ENCODE measurements at regions not wholly inside any gene's neighbourhood (a gene's known extent, or its start where the extent isn't known, plus 50 kb on each side); places are given as distances from the start of the nearest gene placed in this dataset.
A peak's percentile ranks its signal among the peaks of the same experiment; 100 is the strongest.

DNA sequence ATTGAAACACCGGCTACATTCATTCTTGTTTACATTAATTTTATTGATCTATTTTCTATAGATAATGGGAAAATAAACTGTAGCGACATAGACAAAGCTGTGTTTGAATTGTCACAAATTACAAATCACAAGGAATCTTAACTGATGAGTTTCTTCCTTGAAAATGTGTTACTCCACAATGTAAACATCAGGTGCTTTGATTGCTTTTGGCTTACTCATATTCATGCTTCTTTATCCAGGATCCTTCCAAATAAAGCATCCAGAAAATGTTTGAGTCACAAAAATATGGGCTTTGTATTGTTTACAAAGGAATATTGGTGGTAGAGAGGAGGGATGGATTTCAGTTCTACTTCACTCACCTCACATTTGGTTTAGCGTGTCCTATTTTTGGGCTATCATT, 64.0 kb downstream of the BMP2 start:
- DNase-seq (ENCODE audit: low spot score): no peak

DNA sequence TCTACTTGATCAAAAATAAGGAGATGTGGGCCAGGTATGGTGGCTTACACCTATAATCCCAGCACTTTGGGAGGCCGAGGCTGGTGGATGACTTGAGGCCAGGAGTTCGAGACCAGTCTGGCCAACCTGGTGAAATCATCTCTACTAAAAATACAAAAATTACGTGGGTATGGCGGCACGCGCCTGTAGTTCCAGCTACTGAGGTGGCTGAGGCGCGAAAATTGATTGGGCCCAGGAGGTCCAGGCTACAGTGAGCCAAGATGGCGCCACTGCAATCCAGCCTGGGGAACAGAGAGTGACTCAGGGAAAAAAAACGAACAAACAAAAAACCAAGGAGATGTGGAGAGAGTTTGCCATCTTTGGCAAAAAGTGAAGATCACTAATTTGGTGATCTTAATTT, 65.3 kb downstream of the BMP2 start:
- no peak for DNase-seq (ENCODE audit: low spot score)

DNA sequence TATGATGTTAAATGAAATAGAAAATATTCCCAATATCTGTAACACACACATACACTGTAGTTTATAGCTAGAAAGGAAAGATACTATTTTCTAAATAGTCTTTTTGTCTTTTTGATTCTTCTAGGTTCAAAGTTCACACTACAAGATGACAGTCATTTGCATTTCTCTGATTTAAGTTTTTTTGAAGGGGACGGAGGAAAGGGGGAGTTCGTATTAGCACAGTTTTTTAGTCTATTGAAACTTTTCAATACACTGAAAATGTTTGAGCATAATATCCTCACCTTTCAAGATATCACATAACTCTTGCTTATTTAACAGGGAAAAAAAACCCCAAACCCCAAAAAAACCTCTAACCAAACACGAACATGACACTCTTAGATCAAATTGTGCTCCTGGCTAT, 68.1 kb downstream of the BMP2 start:
- no peak for DNase-seq (ENCODE audit: low spot score)

- no peak for DNase-seq (ENCODE audit: low spot score)
Observed at GRCh38 chr20:6836821-6837374, 69.4 kb downstream of the BMP2 start.

DNA sequence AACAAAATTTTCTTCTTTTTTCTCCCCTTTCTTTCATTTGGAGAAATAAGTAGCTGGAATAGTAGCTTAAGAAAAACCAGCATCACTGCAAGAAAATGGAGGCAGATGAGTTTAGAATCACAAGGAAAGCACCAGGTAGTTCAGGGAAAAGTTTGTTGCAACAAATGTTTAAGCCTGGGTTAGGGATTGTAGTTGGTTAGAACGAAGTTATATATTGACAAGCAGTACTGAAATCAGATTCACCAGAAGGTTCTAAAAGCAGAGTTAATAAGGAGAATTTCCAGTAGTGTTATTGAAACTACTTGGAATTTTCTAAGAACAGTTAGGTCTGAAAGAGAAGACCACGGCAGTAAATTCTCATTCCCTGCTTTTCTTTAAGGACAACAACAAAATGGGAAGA, 70.2 kb downstream of the BMP2 start:
- no peak for DNase-seq (ENCODE audit: low spot score)

GRCh38 chr20:6838181-6838826, 70.8 kb downstream of the BMP2 start:
- DNase-seq (ENCODE audit: low spot score): no peak

DNA sequence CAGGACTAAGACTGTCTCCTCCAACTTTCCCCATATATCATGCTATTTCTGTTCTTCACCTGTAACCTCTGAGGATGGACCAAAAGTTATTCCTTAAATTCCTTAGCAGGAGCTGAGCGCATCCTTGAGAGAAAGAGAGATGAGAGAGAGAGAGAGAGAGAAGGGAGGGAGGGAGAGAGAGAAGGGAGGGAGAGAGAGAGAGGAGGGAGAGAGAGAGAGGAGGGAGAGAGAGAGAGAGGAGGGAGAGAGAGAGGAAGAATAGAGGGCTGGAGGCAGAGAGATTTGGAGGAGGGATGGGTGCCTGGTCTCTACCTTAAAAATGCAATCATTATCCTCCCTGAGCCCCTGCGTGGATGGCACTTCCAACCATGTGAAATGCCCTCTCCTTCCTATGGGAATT, 73.6 kb downstream of the BMP2 start:
- no peak for DNase-seq (ENCODE audit: low spot score)

- no peak for DNase-seq (ENCODE audit: low spot score)
Observed at GRCh38 chr20:6845141-6845540, 77.7 kb downstream of the BMP2 start.

DNA sequence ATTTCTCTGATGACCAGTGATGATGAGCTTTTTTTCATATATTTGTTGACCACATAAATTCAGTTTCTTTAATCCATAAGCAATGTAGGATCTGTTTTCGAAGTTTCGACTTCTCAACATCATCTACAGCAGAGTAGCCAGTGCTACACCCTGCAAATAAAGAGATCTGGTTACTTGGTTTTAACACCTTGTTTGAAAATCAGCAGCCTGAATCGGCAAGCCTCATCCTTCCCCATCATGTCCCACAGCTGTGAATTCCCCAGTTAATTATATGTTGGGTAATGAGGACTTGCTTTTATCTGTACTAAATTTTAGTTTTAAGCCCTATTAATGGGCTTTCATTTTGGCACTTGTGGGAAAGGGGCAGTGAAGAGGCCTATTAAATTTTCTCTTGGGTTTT, 80.6 kb downstream of the BMP2 start:
- DNase-seq (ENCODE audit: low spot score): no peak

GRCh38 chr20:6848992-6849391, 81.5 kb downstream of the BMP2 start:
- DNase-seq (ENCODE audit: low spot score): no peak

DNA sequence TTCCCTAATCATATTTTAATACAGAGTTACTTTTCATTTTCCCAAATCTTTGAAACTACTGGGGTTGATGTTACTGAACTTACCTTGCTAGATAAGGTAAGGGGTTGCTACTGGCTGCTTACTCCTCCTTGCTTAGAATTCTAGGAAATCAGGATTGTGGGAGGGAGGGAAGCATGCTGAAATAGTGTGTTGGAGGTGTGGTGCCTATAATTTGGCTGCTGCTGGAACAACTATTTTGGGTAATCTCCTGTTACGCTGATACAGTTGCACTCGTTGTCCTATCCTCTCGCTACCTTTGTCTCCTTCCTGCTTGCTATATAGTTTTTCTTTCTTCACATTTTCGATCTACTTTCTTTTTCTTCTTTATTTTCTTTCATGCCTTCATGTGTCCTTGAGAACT, 83.7 kb downstream of the BMP2 start:
- peak; percentile 11 for DNase-seq (ENCODE audit: low spot score)

DNA sequence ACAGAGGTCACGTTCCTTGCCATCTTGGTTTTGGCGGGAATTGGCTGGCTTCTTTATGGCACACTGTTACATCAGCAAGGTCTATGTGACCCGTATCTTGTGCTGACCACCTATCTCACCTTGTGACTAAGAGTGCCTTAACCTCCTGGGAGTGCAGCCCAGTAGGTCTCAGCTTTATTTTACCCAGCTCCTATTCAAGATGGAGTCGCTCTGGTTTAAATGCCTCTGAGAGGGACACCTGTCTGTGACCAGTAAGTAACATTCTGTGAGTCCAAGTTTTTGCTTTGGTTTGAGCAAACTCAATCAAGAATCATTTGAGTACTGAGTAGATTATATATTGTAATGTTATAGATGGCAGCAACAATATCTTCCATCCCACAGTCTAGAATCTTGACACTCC, 85.0 kb downstream of the BMP2 start:
- DNase-seq (ENCODE audit: low spot score): no peak

GRCh38 chr20:6855104-6855503, 87.6 kb downstream of the BMP2 start:
- no peak for DNase-seq (ENCODE audit: low spot score)

GRCh38 chr20:6855796-6856195, 88.3 kb downstream of the BMP2 start:
- no peak for DNase-seq (ENCODE audit: low spot score)

DNA sequence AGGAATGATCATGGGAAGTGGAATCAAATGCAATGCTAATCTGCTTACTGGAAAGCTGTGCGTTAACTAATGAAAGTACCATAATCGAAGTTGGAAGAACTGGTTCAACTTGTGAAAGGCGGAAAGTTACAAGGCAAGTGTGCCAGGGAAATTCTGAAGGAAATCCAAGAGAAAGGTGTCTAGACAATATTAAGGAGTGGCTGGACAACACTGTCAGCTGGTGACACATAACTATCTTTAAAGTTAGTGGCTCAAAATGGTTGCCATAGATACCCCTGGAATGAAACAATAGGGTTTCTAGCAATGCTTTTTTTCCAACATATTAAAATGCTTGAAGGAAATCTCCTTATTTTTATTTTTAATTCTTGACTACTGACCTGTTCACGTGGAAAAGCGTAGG, 90.4 kb downstream of the BMP2 start:
- DNase-seq (ENCODE audit: low spot score): no peak

DNA sequence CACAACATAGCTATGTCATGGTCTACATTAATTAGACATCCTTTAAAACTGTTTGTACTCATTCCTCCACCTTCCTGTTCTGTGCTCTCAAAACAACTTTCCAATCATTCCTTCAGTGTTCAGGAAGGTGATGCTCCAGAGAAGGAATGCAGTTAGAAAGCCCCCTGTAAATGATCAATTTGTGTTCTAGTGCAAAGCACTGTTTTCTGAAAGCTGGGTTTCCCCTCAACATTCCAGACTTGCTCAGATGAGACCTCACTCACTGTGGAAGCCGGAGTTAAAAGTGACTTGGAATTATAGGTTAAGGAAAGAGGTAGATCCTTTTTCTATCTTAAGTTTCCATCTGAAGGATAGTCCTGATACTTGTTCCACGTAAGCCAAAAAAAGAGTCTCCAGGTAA, 95.9 kb downstream of the BMP2 start:
- no peak for DNase-seq (ENCODE audit: low spot score)

- DNase-seq (ENCODE audit: low spot score): no peak
Observed at GRCh38 chr20:6863798-6864201, 96.3 kb downstream of the BMP2 start.

- no peak for DNase-seq (ENCODE audit: low spot score)
Observed at GRCh38 chr20:6864740-6865139, 97.3 kb downstream of the BMP2 start.

DNA sequence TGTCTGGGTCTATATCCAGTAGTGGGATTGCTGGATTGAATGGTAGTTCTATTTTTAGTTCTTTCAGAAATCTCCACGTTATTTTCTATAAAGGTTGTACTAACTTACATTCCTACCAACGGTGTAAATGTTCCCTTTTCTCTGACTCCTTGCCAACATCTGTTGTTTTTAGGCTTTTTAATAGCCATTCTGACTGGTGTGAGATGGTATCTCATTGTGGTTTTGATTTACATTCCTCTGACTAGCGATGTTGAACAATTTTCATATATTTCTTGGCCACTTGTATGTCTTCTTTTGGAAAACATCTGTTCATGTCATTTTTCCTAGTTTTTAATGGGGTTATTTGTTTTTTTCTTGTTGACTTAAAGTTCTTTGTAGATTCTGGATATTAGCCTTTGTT, 99.3 kb downstream of the BMP2 start:
- DNase-seq (ENCODE audit: low spot score): no peak

DNA sequence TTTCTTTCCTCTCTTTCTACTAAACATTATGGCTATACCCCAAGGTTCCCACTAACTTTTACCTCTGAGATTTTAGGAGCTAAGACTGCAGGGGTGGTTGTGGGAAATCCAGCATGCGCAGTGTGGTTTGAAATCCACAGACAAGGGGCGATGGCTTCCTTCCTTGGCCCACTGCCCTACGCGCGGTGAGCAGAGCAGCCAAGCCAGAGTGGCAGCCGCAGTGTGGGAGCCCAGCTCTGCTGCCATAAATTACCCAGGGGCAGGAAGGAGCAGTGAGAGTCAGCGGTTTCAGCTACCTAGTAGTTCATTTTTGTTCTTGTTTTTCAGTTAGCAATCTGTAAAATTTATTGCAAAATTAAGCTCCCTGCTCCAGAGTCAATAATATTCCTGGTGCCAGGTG, 101.4 kb downstream of the BMP2 start:
- no peak for DNase-seq (ENCODE audit: low spot score)

DNA sequence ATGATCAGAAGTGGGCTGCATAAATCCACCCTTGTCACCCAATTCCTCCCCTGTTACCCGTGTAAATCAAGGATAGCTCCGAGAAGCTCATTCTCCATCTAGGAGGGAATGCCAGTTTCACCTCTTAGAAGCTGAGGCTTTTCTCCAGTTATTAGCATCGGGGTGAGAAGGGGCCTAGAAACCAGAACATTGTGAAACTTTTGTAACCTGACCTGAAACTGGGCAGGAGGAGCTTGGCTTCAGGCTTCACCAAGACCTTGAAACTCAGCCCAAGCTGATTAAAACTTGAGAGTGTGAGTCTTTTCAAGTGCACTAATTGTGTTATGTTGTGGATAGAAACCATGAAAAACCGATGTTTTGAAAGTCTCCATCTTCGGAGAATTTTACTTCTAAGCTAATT, 103.1 kb downstream of the BMP2 start:
- no peak for DNase-seq (ENCODE audit: low spot score)

GRCh38 chr20:6877633-6878032, 110.1 kb downstream of the BMP2 start:
- no peak for DNase-seq (ENCODE audit: low spot score)

- no peak for DNase-seq (ENCODE audit: low spot score)
Observed at GRCh38 chr20:6882561-6883291, 115.2 kb downstream of the BMP2 start.

DNA sequence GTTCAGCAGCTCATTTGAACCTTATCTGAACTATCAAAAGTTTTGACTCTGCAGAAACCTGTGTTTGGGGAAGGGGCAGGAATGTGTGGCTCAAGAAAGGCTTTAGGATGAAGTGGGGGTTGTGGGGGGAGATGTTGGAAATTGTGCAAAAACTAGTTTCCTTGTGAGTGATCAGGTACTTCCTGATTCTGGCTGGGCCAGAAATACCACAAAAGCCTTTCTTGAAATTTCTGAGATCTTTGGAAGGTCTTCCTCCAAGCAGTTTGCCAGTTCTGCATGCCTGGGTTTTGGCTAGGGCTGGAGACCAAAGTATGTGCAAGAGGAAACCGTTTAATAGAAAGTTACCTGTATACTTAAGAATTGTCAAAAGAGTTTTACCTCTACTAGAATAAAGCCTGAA, 116.6 kb downstream of the BMP2 start:
- DNase-seq (ENCODE audit: low spot score): no peak
